ENCODE measurements at regions not wholly inside any gene's neighbourhood (a gene's known extent, or its start where the extent isn't known, plus 50 kb on each side); places are given as distances from the start of the nearest gene placed in this dataset.

DNA sequence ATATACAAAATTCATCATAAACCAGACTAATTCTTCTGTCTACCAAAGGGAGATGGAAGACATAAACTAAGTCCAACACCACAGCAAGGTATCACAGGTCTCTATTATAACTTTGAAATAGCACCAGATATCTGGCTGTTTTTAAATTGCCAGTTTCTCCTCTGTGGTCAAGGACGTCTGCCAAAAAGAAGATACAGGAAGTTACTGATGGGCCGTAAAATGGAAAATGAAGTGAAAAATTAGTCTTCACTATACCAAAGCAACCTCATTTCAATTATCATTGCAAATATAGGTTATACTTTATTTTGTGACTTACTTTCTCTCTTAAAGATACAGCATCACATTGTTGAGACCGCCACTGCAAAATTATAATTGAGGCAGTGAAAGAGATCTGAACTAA, 225.5 kb downstream of the NDUFS4 start:
- TF ChIP-seq CTCF (IDR thresholded peaks at IDR 0.05; ENCODE audit: poor library complexity) (no peak), EZH2 (IDR thresholded peaks at IDR 0.05; ENCODE audit: borderline replicate concordance) (no peak)

All from hepatocyte (in vitro differentiated cells).